ENCODE measurements at regions not wholly inside any gene's neighbourhood (a gene's known extent, or its start where the extent isn't known, plus 50 kb on each side); places are given as distances from the start of the nearest gene placed in this dataset.

DNA sequence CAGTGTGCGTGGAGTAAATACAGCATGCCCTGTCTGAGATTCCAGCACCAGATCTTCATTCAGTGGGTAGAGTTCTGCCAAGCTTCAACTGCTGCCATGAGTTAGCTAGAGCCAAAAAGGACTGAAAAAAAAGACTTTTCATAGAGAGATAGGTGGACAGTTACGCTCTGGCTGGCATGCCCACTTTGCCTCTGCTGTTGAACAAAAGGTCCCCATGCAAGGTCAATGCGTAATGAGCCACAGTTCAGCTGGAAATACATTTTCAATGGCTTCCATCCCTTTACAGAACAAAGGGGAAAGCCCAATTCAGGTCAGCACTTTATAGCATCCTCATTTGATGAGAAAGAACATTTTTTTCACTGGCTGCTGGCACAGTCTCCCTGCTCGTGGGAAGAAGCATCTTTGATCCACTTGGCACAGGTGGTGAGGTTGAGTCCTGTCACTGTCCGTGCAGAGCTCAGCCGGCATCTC, 86.9 kb upstream of the ERCC6L2 start:
- Histone ChIP-seq H3K9ac (ENCODE audit: low read length) (no peak overlapping the region), H3K4me3 (replicated peaks in 1 of 2; ENCODE audit: low read depth in 1 of 2, low read length in 2 of 2) (no peak overlapping the region), H3K27me3 (ENCODE audit: insufficient read depth, low read length) (no peaks in the 10 kb centered on the region), H3K36me3 (ENCODE audit: control insufficient read depth in 1 of 2, insufficient read depth in 2 of 2, low read length in 2 of 2) (no peaks in the 10 kb centered on the region), H4K20me1 (ENCODE audit: insufficient read depth) (no peaks in the 10 kb centered on the region), H3K79me2 (ENCODE audit: insufficient read depth, low read length) (no peaks in the 10 kb centered on the region), H2AFZ (ENCODE audit: low read depth, low read length, poor library complexity, severe bottlenecking) (no peak overlapping the region), H3K4me2 (ENCODE audit: low read length) (no peak overlapping the region), H3K9me3 (ENCODE audit: control insufficient read depth in 1 of 2, insufficient read depth in 1 of 2, low read depth in 1 of 2, low read length in 2 of 2) (no peaks in the 10 kb centered on the region), H3K9me2 (ENCODE audit: insufficient read depth) (no peaks in the 10 kb centered on the region), H3K27ac (ENCODE audit: low read depth, low read length) (no peak overlapping the region), H3K4me1 (ENCODE audit: control insufficient read depth in 1 of 2, insufficient read depth in 2 of 2, low read length in 2 of 2) (no peaks in the 10 kb centered on the region)
- DNase-seq (ENCODE audit: low read depth, low spot score) = no peak
- no peak for ATAC-seq
- ChIA-PET POLR2A (no interaction called here), CTCF (no interaction called here), RAD21 (ENCODE audit: low non-redundant PET in 1 of 2, low total read pairs in 2 of 2, uncharacterized antibody in 2 of 2, unreplicated experiment in 2 of 2) (no interaction called here)
- no peak for TF ChIP-seq SP1 (IDR thresholded peaks at IDR 0.05; ENCODE audit: low read depth)
- TF ChIP-seq RAD21 (IDR thresholded peaks at IDR 0.05; ENCODE audit: low read depth) = no peak
- no peak for TF ChIP-seq ELF1 (IDR thresholded peaks at IDR 0.05; ENCODE audit: borderline replicate concordance, low read depth)
- intact Hi-C loops (cut with micrococcal nuclease) = no loop called here
- BruUV-seq (replicated peaks) = no TSS peak

DNA sequence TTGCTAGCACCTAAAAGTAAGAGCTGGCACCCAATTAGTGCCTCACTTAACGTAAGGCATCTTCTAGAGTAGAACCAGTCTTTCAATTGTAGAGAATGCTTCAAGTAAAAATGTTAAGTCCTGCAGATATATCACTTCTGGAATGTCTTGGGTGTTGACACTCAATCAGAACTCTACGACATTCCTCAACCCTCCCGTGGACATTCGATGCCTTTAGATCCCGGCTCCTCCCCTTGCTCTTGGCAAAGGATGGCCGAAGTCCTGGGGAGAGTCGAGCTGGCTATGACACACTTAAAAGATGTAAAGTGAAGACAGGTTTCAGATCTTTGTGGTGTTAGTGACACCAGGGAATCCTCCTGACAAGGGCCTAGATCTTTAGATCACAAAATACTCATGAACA, 87.5 kb upstream of the ERCC6L2 start:
- DNase-seq (ENCODE audit: low read depth, low spot score) = no peak
- Histone ChIP-seq H3K36me3 (ENCODE audit: control insufficient read depth in 1 of 2, insufficient read depth in 2 of 2, low read length in 2 of 2) (no peaks in the 10 kb centered on the region), H3K4me3 (replicated peaks in 1 of 2; ENCODE audit: low read depth in 1 of 2, low read length in 2 of 2) (no peak overlapping the region), H3K4me1 (ENCODE audit: control insufficient read depth in 1 of 2, insufficient read depth in 2 of 2, low read length in 2 of 2) (no peaks in the 10 kb centered on the region), H3K9ac (ENCODE audit: low read length) (no peak overlapping the region), H3K9me2 (ENCODE audit: insufficient read depth) (no peaks in the 10 kb centered on the region), H3K27ac (ENCODE audit: low read depth, low read length) (no peak overlapping the region), H3K27me3 (ENCODE audit: insufficient read depth, low read length) (no peaks in the 10 kb centered on the region), H4K20me1 (ENCODE audit: insufficient read depth) (no peaks in the 10 kb centered on the region), H3K79me2 (ENCODE audit: insufficient read depth, low read length) (no peaks in the 10 kb centered on the region), H3K9me3 (ENCODE audit: control insufficient read depth in 1 of 2, insufficient read depth in 1 of 2, low read depth in 1 of 2, low read length in 2 of 2) (no peaks in the 10 kb centered on the region), H2AFZ (ENCODE audit: low read depth, low read length, poor library complexity, severe bottlenecking) (no peak overlapping the region), H3K4me2 (ENCODE audit: low read length) (no peak overlapping the region)
- BruUV-seq (replicated peaks) = no TSS peak
- POLR2A ChIA-PET = no interaction called here
- ATAC-seq = no peak
- CTCF ChIA-PET = no interaction called here
- RAD21 ChIA-PET (ENCODE audit: low non-redundant PET in 1 of 2, low total read pairs in 2 of 2, uncharacterized antibody in 2 of 2, unreplicated experiment in 2 of 2) = no interaction called here
- intact Hi-C loops (cut with micrococcal nuclease) = no loop called here
- TF ChIP-seq JUND (IDR thresholded peaks at IDR 0.05) (no peak), CEBPB (IDR thresholded peaks at IDR 0.05; ENCODE audit: low read depth) (no peak), ZNF274 (IDR thresholded peaks at IDR 0.05; ENCODE audit: low read depth, low read length) (no peak), SP1 (IDR thresholded peaks at IDR 0.05; ENCODE audit: low read depth) (no peak), TCF7L2 (IDR thresholded peaks at IDR 0.05; ENCODE audit: borderline replicate concordance, extremely low read depth, insufficient read depth, insufficient read length) (no peak), ELF1 (IDR thresholded peaks at IDR 0.05; ENCODE audit: borderline replicate concordance, low read depth) (no peak), EZH2 (IDR thresholded peaks at IDR 0.05) (no peak), SIN3A (IDR thresholded peaks at IDR 0.05; ENCODE audit: low read depth) (no peak), CBX3 (IDR thresholded peaks at IDR 0.05; ENCODE audit: low read depth) (no peak), EGR1 (IDR thresholded peaks at IDR 0.05; ENCODE audit: low read depth) (no peak), MAX (IDR thresholded peaks at IDR 0.05) (no peak), POLR2A (IDR thresholded peaks at IDR 0.05; ENCODE audit: borderline replicate concordance, extremely low read depth, insufficient read depth, insufficient read length) (no peak), FOSL1 (IDR thresholded peaks at IDR 0.05; ENCODE audit: low read depth) (no peak), YY1 (IDR thresholded peaks at IDR 0.05; ENCODE audit: extremely low read depth, insufficient replicate concordance, low read depth, low read length) (no peak)
- TF ChIP-seq, protein P1, sequence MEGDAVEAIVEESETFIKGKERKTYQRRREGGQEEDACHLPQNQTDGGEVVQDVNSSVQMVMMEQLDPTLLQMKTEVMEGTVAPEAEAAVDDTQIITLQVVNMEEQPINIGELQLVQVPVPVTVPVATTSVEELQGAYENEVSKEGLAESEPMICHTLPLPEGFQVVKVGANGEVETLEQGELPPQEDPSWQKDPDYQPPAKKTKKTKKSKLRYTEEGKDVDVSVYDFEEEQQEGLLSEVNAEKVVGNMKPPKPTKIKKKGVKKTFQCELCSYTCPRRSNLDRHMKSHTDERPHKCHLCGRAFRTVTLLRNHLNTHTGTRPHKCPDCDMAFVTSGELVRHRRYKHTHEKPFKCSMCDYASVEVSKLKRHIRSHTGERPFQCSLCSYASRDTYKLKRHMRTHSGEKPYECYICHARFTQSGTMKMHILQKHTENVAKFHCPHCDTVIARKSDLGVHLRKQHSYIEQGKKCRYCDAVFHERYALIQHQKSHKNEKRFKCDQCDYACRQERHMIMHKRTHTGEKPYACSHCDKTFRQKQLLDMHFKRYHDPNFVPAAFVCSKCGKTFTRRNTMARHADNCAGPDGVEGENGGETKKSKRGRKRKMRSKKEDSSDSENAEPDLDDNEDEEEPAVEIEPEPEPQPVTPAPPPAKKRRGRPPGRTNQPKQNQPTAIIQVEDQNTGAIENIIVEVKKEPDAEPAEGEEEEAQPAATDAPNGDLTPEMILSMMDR (IDR thresholded peaks at IDR 0.05 in 2 of 3, conservative IDR thresholded peaks at IDR 0.05 in 1 of 3; ENCODE audit: borderline replicate concordance in 1 of 3, insufficient read depth in 1 of 3, low read depth in 2 of 3, low read length in 2 of 3) = no peak
